Gastroesophageal sphincter (tissue), 4 donors: ENCODE measurements at regions not wholly inside any gene's neighbourhood (a gene's known extent, or its start where the extent isn't known, plus 50 kb on each side); places are given as distances from the start of the nearest gene placed in this dataset.
"Not testable (repeated sequence)": the region's sequence is repeated elsewhere in the genome, so short reads cannot be mapped to it uniquely, and the experiment has no call there.

Experiments used
- ATAC-seq: fragments of 150-250 bp; one replicate; pipeline ENCODE4 v1.9.1; 2016; ENCODE audit warnings: mild to moderate bottlenecking, moderate library complexity
- H3K27ac ChIP-seq, 4 donors: fragments of 200-600 bp; sonication (generic) in 3 of 4; 1 replicate in 3 of 4; 2 replicates in 1 of 4; pipeline ENCODE4 v1.5.1; 2016 to 2019
- H3K27me3 ChIP-seq: fragments of 200-600 bp; sonication (generic); one replicate; pipeline ENCODE4 v1.5.1; 2019
- H3K36me3 ChIP-seq, 2 donors: fragments of 200-600 bp; sonication (generic); one replicate each; pipeline ENCODE4 v1.5.1; 2019; ENCODE audit warnings: control low read depth in 1 of 2
- H3K4me1 ChIP-seq, 3 donors: fragments of 200-600 bp; sonication (generic); 1 replicate in 2 of 3; 2 replicates in 1 of 3; pipeline ENCODE4 v1.5.1; 2016 to 2019; ENCODE audit warnings: control low read depth in 2 of 3
- H3K4me3 ChIP-seq, 2 donors: fragments of 200-600 bp; sonication (generic); one replicate each; pipeline ENCODE4 v1.5.1; 2019; ENCODE audit warnings: mild to moderate bottlenecking in 1 of 2, moderate library complexity in 1 of 2
- H3K9me3 ChIP-seq, 3 donors: fragments of 200-600 bp; sonication (generic); one replicate each; pipeline ENCODE4 v1.5.1; 2017 to 2019; ENCODE audit warnings: control low read depth in 2 of 3
- CTCF ChIP-seq, 4 experiments: fragments of 200-600 bp in 2 of 4; fragments of 450-650 bp in 2 of 4; sonication (generic) in 1 of 4; IDR thresholded peaks; one replicate each; pipeline ENCODE4 v1.5.1; 2017 to 2019; ENCODE audit warnings: antibody characterized with exemption in 4 of 4, mild to moderate bottlenecking in 2 of 4, moderate library complexity in 2 of 4
- EP300 ChIP-seq: sonication (generic); formaldehyde crosslinking; IDR thresholded peaks from one replicate; pipeline ENCODE4 v1.6.1; 2017; ENCODE audit warnings: antibody characterized with exemption, mild to moderate bottlenecking
- POLR2A ChIP-seq, 2 donors: fragments of 450-650 bp; IDR thresholded peaks; one replicate each; pipeline ENCODE4 v1.6.1; 2017; ENCODE audit warnings: antibody characterized with exemption in 2 of 2, mild to moderate bottlenecking in 2 of 2, moderate library complexity in 1 of 2
- POLR2AphosphoS5 ChIP-seq: sonication (generic); formaldehyde crosslinking; IDR thresholded peaks from one replicate; pipeline ENCODE4 v1.6.1; 2017; ENCODE audit warnings: antibody characterized with exemption
- WGBS, 2 donors: methylation state at CpG; one replicate each; pipeline ENCODE4 v1.1.5; 2018; ENCODE audit warnings: low coverage in 1 of 2; 5-methylcytosine and 5-hydroxymethylcytosine counted together

GRCh38 chr1:199944986-199945385, 82.5 kb upstream of the NR5A2 start:
- no peaks in the 10 kb centered on the region for H3K4me1 ChIP-seq
- no peak for ATAC-seq
- H3K36me3 ChIP-seq = no peaks in the 10 kb centered on the region
- H3K27me3 ChIP-seq = no peaks in the 10 kb centered on the region
- H3K27ac ChIP-seq = no peak overlapping the region
- 56 to 82% methylated on average over 2 to 3 of the region's 3 CpGs for WGBS, 2 donors
- H3K9me3 ChIP-seq = no peaks in the 10 kb centered on the region
- H3K4me3 ChIP-seq = no peak overlapping the region
- TF ChIP-seq POLR2A (IDR thresholded peaks at IDR 0.05) (no peak), EP300 (no peak), CTCF (IDR thresholded peaks at IDR 0.05) (no peak), POLR2AphosphoS5 (no peak)

GRCh38 chr1:199945591-199945990, 81.9 kb upstream of the NR5A2 start:
- Histone ChIP-seq H3K9me3 (no peaks in the 10 kb centered on the region), H3K36me3 (no peaks in the 10 kb centered on the region), H3K4me3 (no peak overlapping the region), H3K27me3 (no peaks in the 10 kb centered on the region), H3K4me1 (no peaks in the 10 kb centered on the region), H3K27ac (no peak overlapping the region)
- TF ChIP-seq POLR2AphosphoS5 (no peak), CTCF (IDR thresholded peaks at IDR 0.05) (no peak), EP300 (no peak), POLR2A (IDR thresholded peaks at IDR 0.05) (no peak)
- WGBS, 2 donors = 54 to 57% methylated on average over 1 of the region's 1 CpG
- no peak for ATAC-seq

GRCh38 chr1:199946305-199947155, 81.0 kb upstream of the NR5A2 start:
- TF ChIP-seq POLR2A (IDR thresholded peaks at IDR 0.05) (no peak), CTCF (IDR thresholded peaks at IDR 0.05) (no peak), EP300 (no peak), POLR2AphosphoS5 (no peak)
- no peaks in the 10 kb centered on the region for H3K36me3 ChIP-seq
- no peaks in the 10 kb centered on the region for H3K4me1 ChIP-seq
- H3K9me3 ChIP-seq = no peaks in the 10 kb centered on the region
- H3K27ac ChIP-seq = no peak overlapping the region
- 56 to 57% methylated on average over 3 to 7 of the region's 7 CpGs for WGBS, 2 donors
- no peak for ATAC-seq
- H3K27me3 ChIP-seq = no peaks in the 10 kb centered on the region
- no peak overlapping the region for H3K4me3 ChIP-seq

- 72 to 92% methylated on average over 3 of the region's 5 CpGs for WGBS, 2 donors
- H3K27ac ChIP-seq = no peak overlapping the region
- no peak for ATAC-seq
- H3K4me3 ChIP-seq = no peak overlapping the region
- TF ChIP-seq CTCF (IDR thresholded peaks at IDR 0.05) (no peak), POLR2A (IDR thresholded peaks at IDR 0.05) (no peak)
- no peaks in the 10 kb centered on the region for H3K9me3 ChIP-seq
- no peaks in the 10 kb centered on the region for H3K36me3 ChIP-seq
- no peaks in the 10 kb centered on the region for H3K4me1 ChIP-seq
- H3K27me3 ChIP-seq = no peaks in the 10 kb centered on the region
Observed at GRCh38 chr1:199948587-199949280, 78.8 kb upstream of the NR5A2 start.

GRCh38 chr1:199951005-199951404, 76.5 kb upstream of the NR5A2 start:
- not testable (repeated sequence) for H3K36me3 ChIP-seq, H3K4me1 ChIP-seq, H3K9me3 ChIP-seq, ATAC-seq, H3K4me3 ChIP-seq, H3K27ac ChIP-seq, H3K27me3 ChIP-seq
- 88 to 95% methylated on average over 2 to 4 of the region's 6 CpGs for WGBS, 2 donors
